HG03175 (cell line): ENCODE measurements at regions not wholly inside any gene's neighbourhood (a gene's known extent, or its start where the extent isn't known, plus 50 kb on each side); places are given as distances from the start of the nearest gene placed in this dataset.

ENCODE experiments used
- ATAC-seq: cut with Tn5 transposase; IDR thresholded peaks from one replicate; pipeline ENCODE4 v1.9.1; 2021; ENCODE audit warnings: mild to moderate bottlenecking, moderate library complexity; ENCODE audit not compliant: unreplicated experiment

GRCh38 chr6:140320081-140321080, 945.9 kb upstream of the CITED2 start:
- no peak for ATAC-seq

GRCh38 chr6:140319209-140319608, 944.8 kb upstream of the CITED2 start:
- peak; percentile 77 for ATAC-seq

GRCh38 chr6:140318408-140318807, 944.0 kb upstream of the CITED2 start:
- no peak for ATAC-seq

- ATAC-seq, result no peak
Measured at GRCh38 chr6:140317950-140318349, 943.5 kb upstream of the CITED2 start.

GRCh38 chr6:140316966-140317365, 942.5 kb upstream of the CITED2 start:
- ATAC-seq, result no peak

- ATAC-seq, result no peak
Measured at GRCh38 chr6:140314682-140315081, 940.2 kb upstream of the CITED2 start.

GRCh38 chr6:140311146-140311545, 936.7 kb upstream of the CITED2 start:
- ATAC-seq, result no peak

- ATAC-seq, result no peak
Measured at GRCh38 chr6:140303218-140303949, 928.9 kb upstream of the CITED2 start.

GRCh38 chr6:140300331-140300730, 925.9 kb upstream of the CITED2 start:
- ATAC-seq, result no peak

- ATAC-seq, result no peak
Measured at GRCh38 chr6:140289186-140289585, 914.7 kb upstream of the CITED2 start.

- ATAC-seq, result no peak
Measured at GRCh38 chr6:140285998-140286690, 911.7 kb upstream of the CITED2 start.

- ATAC-seq, result no peak
Measured at GRCh38 chr6:140285471-140285870, 911.0 kb upstream of the CITED2 start.

GRCh38 chr6:140284871-140285270, 910.4 kb upstream of the CITED2 start:
- ATAC-seq, result no peak

GRCh38 chr6:140283197-140283596, 908.7 kb upstream of the CITED2 start:
- ATAC-seq, result no peak

GRCh38 chr6:140281767-140282166, 907.3 kb upstream of the CITED2 start:
- no peak for ATAC-seq

- no peak for ATAC-seq
Measured at GRCh38 chr6:140281236-140281635, 906.8 kb upstream of the CITED2 start.

GRCh38 chr6:140276719-140277118, 902.3 kb upstream of the CITED2 start:
- ATAC-seq, result no peak

GRCh38 chr6:140276133-140276532, 901.7 kb upstream of the CITED2 start:
- peak; percentile 29 for ATAC-seq

GRCh38 chr6:140275725-140276124, 901.3 kb upstream of the CITED2 start:
- ATAC-seq, result no peak

GRCh38 chr6:140274548-140274947, 900.1 kb upstream of the CITED2 start:
- no peak for ATAC-seq

GRCh38 chr6:140271759-140272377, 897.4 kb upstream of the CITED2 start:
- peak; percentile 96 for ATAC-seq
